Dendritic cell treated with granulocyte-macrophage colony-stimulating factor and Interleukin-4, amounts not matched to agents 40 ng/mL and 50 ng/mL, for 4 days (primary cell): ENCODE measurements at regions not wholly inside any gene's neighbourhood (a gene's known extent, or its start where the extent isn't known, plus 50 kb on each side); places are given as distances from the start of the nearest gene placed in this dataset.
"Not testable (repeated sequence)": the region's sequence is repeated elsewhere in the genome, so short reads cannot be mapped to it uniquely, and the experiment has no call there.

Experiments used
- H3K27ac Mint-ChIP-seq: one replicate; pipeline ENCODE4 v1.8.0; 2022; ENCODE audit warnings: mild to moderate bottlenecking, mixed read lengths
- H3K27me3 Mint-ChIP-seq: one replicate; pipeline ENCODE4 v1.8.0; 2022; ENCODE audit warnings: mild to moderate bottlenecking, mixed read lengths
- H3K36me3 Mint-ChIP-seq: one replicate; pipeline ENCODE4 v1.8.0; 2022; ENCODE audit warnings: low read depth, mixed read lengths
- H3K4me1 Mint-ChIP-seq: one replicate; pipeline ENCODE4 v1.8.0; 2022; ENCODE audit warnings: low read depth, mixed read lengths
- H3K4me3 Mint-ChIP-seq: one replicate; pipeline ENCODE4 v1.8.0; 2022; ENCODE audit warnings: mild to moderate bottlenecking, moderate library complexity, mixed read lengths
- H3K9me3 Mint-ChIP-seq: one replicate; pipeline ENCODE4 v1.8.0; 2022; ENCODE audit warnings: mixed read lengths
- intact Hi-C: fragments of 100-400 bp; cut with micrococcal nuclease; formaldehyde crosslinking; loops from one replicate; pipeline ENCODE4 v1.15.0; 2022

DNA sequence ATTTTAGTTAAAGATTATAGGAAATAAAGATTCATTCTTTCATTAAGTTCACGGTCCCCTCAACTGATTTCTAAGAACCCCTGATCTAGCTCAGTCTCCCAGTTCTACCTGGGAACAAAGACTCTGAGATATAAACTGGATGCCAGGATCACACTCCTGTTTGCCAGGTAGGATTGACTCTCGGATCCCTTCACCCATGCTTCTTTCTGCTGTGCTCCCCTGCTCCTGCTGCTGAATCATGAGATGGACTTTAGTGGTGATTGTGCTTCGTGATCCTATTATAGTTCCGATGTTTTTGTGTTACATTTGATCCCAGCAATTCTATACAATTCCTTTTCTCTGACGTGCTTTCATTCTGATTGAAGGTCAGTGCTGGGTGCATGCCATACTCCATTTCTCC lies 733.1 kb upstream of the TPTE start:
- intact Hi-C loops, H3K27me3 Mint-ChIP-seq: not testable (repeated sequence)
- peaks cover 85% of the 10 kb centered on the region for H3K9me3 Mint-ChIP-seq

DNA sequence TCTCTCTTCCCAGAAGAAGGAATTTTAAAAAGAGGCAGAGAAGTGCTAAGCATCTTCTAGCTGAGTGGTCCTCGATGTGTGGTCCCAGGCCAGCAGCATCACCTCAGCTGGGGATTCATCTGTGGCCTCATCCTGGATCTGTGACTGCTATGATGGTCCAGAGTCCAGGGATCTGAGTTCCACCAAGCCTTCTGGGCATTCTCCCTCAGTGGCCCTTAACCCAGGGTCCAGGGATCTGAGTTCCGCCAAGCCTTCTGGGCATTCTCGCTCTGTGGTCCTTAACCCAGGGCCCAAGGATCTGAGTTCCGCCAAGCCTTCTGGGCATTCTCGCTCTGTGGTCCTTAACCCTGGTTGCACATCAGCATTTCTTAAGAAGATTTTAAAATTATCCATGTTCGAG lies 731.0 kb upstream of the TPTE start:
- H3K4me3 Mint-ChIP-seq, H3K36me3 Mint-ChIP-seq, H3K27ac Mint-ChIP-seq, H3K4me1 Mint-ChIP-seq, intact Hi-C loops, H3K27me3 Mint-ChIP-seq: not testable (repeated sequence)
- H3K9me3 Mint-ChIP-seq, result peaks cover 83% of the 10 kb centered on the region

More for the DNA sequence above, 733.1 kb upstream of the TPTE start:
- H3K4me1 Mint-ChIP-seq, H3K36me3 Mint-ChIP-seq, H3K27ac Mint-ChIP-seq, H3K4me3 Mint-ChIP-seq: not testable (repeated sequence)

DNA sequence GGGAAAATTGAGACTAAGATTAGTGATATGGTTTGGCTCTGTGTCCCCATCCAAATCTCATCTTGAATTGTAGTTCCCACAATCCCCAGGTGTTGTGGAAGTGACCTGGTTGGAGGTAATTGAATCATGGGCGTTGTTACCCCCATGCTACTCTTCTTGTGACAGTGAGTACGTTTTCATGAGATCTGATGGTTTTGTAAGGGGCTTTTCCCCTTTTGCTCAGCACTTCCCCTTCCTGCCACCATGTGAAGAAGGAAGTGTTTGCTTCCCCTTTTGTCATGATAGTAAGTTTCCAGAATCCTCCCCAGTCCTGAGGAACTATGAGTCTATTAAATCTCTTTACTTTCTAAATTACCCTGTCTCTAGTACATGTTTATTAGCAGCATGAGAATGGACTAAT lies 729.9 kb upstream of the TPTE start:
- H3K27ac Mint-ChIP-seq, H3K36me3 Mint-ChIP-seq, H3K4me1 Mint-ChIP-seq, intact Hi-C loops, H3K27me3 Mint-ChIP-seq, H3K4me3 Mint-ChIP-seq: not testable (repeated sequence)
- peaks cover 85% of the 10 kb centered on the region for H3K9me3 Mint-ChIP-seq

DNA sequence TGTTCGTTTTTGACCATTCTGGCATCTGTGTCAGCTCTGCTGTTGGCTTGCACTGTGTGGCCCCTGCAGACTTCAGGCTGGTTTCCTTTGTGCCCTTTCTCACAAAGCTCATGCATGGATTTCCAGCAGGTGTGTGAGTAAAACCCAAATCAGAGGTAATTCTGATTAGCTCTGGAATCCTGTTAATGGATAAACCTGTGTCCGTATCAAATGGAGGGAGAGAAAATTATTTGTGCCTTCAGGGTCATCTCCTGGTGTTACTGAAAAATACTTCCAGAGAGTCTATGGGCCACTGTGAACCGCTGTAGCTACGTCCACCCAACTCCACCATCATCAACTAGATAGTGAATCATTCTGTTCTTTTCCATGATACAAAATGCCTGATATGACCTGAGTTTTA lies 726.1 kb upstream of the TPTE start:
- H3K4me1 Mint-ChIP-seq, intact Hi-C loops, H3K27me3 Mint-ChIP-seq, H3K27ac Mint-ChIP-seq, H3K36me3 Mint-ChIP-seq, H3K4me3 Mint-ChIP-seq: not testable (repeated sequence)
- peaks cover 55% of the 10 kb centered on the region for H3K9me3 Mint-ChIP-seq

DNA sequence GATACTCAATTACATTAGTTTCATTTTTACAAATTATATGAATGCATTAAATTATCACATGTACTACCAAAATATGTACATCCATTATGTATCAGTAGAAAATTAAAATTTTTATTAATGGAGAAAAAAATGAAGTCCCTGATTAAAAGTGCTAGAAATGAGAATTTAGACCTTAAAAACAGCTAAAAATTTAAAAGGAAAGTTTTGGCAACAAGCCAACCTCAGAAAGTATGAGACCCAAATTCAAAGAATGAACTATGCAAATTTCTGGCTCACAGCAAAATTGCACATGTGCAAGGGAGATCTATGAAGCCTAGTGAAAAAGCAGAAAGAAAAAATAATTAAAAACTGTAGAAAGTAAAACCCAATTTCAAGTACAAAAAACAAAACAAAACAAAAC lies 725.1 kb upstream of the TPTE start:
- H3K36me3 Mint-ChIP-seq, intact Hi-C loops, H3K4me3 Mint-ChIP-seq, H3K27me3 Mint-ChIP-seq, H3K4me1 Mint-ChIP-seq, H3K27ac Mint-ChIP-seq: not testable (repeated sequence)
- H3K9me3 Mint-ChIP-seq, result peaks cover 52% of the 10 kb centered on the region

DNA sequence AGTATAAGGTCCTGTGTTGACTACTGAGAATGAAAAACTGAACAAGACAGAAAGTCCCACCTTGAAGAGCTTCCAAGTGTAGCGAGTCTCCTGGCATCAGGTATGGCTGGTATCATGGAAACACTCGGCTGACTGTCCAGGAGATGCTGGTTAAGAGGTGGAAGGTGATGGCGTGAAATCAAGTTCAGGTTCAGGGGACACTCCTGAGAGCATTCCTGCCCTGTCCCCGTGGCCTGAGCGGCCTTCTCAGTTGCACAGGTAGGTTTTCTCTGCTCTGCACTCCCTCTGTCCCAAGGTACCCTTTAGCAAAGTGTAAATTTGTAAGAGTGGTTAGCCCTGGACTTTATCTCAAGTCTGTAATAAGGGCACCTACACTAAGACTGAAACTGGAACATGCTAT lies 713.7 kb upstream of the TPTE start:
- H3K4me1 Mint-ChIP-seq, intact Hi-C loops, H3K4me3 Mint-ChIP-seq, H3K36me3 Mint-ChIP-seq, H3K27ac Mint-ChIP-seq, H3K27me3 Mint-ChIP-seq: not testable (repeated sequence)
- peaks cover 29% of the 10 kb centered on the region for H3K9me3 Mint-ChIP-seq

DNA sequence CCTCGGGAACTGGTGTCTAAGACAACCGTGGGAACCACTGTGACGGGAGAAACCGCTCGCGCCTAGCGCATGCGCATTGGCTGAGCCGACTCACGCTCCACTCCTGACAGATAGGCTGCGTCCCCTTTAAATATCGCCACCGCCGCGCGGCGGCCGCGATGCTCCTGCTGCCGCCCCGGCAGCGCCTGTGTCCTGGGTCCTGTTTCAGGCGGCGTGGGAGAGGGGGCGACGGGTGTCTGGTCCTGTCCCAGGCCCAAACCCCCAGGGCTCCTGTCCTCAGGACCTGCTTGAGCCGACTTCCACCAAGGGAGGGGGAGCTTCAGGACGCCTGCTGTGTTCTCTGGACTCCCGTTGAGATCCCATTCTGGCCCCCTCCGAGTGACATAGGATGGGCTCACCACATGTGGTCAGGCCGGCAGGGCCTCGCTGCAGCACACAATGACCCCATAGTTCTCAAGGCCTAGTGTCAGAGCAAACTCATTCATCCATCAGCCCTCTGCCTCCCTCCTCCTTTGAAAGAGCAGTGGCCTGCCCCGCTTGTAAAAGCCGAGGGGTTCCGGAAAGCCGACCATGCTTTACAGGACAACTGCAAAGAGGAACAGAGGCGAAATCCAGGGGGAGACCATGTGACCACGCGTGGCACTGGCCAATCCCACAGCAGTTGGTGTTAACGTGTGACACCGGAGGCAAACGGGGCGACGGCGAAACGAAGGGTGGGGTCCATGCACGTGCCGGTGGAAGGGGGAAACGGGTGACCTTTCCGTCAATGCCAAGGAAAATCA lies 710.0 kb upstream of the TPTE start:
- H3K27ac Mint-ChIP-seq, intact Hi-C loops, H3K4me1 Mint-ChIP-seq, H3K27me3 Mint-ChIP-seq, H3K36me3 Mint-ChIP-seq, H3K4me3 Mint-ChIP-seq: not testable (repeated sequence)
- peaks cover 29% of the 10 kb centered on the region for H3K9me3 Mint-ChIP-seq

DNA sequence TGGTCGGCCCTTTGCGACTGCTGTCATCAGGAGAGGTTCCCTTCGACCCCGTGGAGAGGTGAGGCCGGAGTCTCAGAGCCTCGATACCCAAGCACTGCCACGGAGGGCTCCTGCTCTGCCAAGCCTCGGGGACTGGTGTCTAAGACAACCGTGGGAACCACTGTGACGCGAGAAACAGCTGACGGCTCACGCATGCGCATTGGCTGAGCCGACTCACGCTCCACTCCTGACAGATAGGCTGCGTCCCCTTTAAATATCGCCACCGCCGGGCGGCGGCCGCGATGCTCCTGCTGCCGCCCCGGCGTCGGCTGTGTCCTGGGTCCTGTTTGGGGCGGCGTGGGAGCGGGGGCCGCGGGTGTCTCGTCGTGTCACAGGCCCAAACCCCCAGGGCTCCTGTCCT lies 708.9 kb upstream of the TPTE start:
- H3K36me3 Mint-ChIP-seq, H3K4me3 Mint-ChIP-seq, H3K27me3 Mint-ChIP-seq, H3K27ac Mint-ChIP-seq, H3K4me1 Mint-ChIP-seq, intact Hi-C loops: not testable (repeated sequence)
- H3K9me3 Mint-ChIP-seq, result peaks cover 29% of the 10 kb centered on the region

DNA sequence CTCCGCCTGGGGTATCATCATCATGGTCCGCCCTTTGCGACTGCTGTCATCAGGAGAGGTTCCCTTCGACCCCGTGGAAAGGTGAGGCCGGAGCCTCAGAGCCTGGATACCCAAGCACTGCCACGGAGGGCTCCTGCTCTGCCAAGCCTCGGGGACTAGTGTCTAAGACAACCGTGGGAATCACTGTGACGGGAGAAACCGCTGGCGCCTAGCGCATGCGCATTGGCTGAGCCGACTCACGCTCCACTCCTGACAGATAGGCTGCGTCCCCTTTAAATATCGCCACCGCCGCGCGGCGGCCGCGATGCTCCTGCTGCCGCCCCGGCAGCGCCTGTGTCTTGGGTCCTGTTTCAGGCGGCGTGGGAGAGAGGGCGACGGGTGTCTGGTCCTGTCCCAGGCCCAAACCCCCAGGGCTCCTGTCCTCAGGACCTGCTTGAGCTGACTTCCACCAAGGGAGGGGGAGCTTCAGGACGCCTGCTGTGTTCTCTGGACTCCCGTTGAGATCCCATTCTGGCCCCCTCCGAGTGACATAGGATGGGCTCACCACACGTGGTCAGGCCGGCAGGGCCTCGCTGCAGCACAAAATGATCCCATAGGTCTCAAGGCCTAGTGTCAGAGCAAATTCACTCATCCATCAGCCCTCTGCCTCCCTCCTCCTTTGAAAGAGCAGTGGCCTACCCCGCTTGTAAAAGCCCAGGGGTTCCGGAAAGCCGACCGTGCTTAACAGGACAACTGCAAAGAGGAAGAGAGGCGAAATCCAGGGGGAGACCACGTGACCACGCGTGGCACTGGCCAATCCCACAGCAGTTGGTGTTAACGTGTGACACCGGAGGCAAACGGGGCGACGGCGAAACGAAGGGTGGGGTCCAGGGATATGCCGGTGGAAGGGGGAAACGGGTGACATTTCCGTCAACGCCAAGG lies 707.2 kb upstream of the TPTE start:
- intact Hi-C loops, H3K27me3 Mint-ChIP-seq, H3K36me3 Mint-ChIP-seq, H3K27ac Mint-ChIP-seq, H3K4me3 Mint-ChIP-seq, H3K4me1 Mint-ChIP-seq: not testable (repeated sequence)
- peaks cover 29% of the 10 kb centered on the region for H3K9me3 Mint-ChIP-seq

DNA sequence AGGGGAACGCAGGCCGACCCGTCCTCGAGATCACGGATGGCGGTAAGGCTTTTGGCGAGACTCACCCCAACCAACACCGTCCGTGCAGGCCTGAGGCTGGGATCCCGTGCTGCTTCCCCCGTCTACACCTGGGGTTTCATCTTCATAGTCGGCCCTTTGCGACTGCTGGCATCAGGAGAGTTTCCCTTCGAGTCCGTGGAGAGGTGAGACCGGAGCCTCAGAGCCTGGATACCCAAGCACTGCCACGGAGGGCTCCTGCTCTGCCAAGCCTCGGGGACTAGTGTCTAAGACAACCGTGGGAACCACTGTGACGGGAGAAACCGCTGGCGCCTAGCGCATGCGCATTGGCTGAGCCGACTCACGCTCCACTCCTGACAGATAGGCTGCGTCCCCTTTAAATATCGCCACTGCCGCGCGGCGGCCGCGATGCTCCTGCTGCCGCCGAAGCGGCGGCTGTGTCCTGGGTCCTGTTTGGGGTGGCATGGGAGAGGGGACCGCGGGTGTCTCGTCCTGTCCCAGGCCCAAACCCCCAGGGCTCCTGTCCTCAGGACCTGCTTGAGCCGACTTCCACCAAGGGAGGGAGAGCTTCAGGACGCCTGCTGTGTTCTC lies 706.1 kb upstream of the TPTE start:
- H3K27me3 Mint-ChIP-seq, H3K4me3 Mint-ChIP-seq, intact Hi-C loops, H3K36me3 Mint-ChIP-seq, H3K27ac Mint-ChIP-seq, H3K4me1 Mint-ChIP-seq: not testable (repeated sequence)
- peaks cover 27% of the 10 kb centered on the region for H3K9me3 Mint-ChIP-seq

DNA sequence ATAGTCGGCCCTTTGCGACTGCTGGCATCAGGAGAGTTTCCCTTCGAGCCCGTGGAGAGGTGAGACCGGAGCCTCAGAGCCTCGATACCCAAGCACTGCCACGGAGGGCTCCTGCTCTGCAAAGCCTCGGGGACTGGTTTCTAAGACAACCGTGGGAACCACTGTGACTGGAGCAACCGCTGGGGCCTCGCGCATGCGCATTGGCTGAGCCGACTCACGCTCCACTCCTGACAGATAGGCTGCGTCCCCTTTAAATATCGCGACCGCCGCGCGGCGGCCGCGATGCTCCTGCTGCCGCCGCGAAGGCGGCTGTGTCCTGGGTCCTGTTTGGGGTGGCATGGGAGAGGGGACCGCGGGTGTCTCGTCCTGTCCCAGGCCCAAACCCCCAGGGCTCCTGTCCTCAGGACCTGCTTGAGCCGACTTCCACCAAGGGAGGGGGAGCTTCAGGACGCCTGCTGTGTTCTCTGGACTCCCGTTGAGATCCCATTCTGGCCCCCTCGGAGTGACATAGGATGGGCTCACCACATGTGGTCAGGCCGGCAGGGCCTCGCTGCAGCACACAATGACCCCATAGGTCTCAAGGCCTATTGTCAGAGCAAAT lies 704.5 kb upstream of the TPTE start:
- H3K27me3 Mint-ChIP-seq, H3K36me3 Mint-ChIP-seq, H3K4me3 Mint-ChIP-seq, intact Hi-C loops, H3K27ac Mint-ChIP-seq, H3K4me1 Mint-ChIP-seq: not testable (repeated sequence)
- peaks cover 26% of the 10 kb centered on the region for H3K9me3 Mint-ChIP-seq

DNA sequence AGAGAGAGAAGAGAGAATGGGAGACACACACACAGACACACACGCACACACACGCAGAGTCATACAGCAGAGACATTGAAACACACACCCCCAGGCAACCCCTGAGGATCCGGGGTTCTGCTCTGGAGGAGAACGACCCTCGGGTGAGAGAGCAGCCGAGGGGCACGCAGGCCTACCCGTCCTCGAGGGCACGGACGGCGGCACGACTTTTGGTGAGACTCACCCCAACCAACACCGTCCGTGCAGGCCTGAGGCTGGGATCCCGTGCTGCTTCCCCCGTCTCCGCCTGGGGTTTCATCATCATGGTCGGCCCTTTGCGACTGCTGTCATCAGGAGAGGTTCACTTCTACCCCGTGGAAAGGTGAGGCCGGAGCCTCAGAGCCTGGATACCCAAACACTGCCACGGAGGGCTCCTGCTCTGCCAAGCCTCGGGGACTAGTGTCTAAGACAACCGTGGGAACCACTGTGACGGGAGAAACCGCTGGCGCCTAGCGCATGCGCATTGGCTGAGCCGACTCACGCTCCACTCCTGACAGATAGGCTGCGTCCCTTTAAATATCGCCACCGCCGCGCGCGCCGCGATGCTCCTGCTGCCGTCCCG lies 703.4 kb upstream of the TPTE start:
- peaks cover 28% of the 10 kb centered on the region for H3K9me3 Mint-ChIP-seq
- H3K27me3 Mint-ChIP-seq, H3K36me3 Mint-ChIP-seq, H3K27ac Mint-ChIP-seq, intact Hi-C loops, H3K4me1 Mint-ChIP-seq, H3K4me3 Mint-ChIP-seq: not testable (repeated sequence)

DNA sequence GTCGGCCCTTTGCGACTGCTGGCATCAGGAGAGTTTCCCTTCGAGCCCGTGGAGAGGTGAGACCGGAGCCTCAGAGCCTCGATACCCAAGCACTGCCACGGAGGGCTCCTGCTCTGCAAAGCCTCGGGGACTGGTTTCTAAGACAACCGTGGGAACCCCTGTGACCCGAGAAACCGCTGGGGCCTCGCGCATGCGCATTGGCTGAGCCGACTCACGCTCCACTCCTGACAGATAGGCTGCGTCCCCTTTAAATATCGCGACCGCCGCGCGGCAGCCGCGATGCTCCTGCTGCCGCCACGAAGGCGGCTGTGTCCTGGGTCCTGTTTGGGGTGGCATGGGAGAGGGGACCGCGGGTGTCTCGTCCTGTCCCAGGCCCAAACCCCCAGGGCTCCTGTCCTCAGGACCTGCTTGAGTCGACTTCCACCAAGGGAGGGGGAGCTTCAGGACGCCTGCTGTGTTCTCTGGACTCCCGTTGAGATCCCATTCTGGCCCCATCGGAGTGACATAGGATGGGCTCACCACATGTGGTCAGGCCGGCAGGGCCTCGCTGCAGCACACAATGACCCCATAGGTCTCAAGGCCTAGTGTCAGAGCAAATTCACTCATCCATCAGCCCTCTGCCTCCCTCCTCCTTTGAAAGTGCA lies 701.7 kb upstream of the TPTE start:
- H3K27ac Mint-ChIP-seq, intact Hi-C loops, H3K36me3 Mint-ChIP-seq, H3K4me1 Mint-ChIP-seq, H3K27me3 Mint-ChIP-seq, H3K4me3 Mint-ChIP-seq: not testable (repeated sequence)
- peaks cover 42% of the 10 kb centered on the region for H3K9me3 Mint-ChIP-seq
